Naive thymus-derived CD4-positive, alpha-beta T cell (primary cell): ENCODE measurements at regions not wholly inside any gene's neighbourhood (a gene's known extent, or its start where the extent isn't known, plus 50 kb on each side); places are given as distances from the start of the nearest gene placed in this dataset.

Experiments
- ATAC-seq: fragments of 150-1000 bp; cut with Tn5 transposase; 2 replicates; pipeline ENCODE4 v1.10.0; 2021; ENCODE audit warnings: mild to moderate bottlenecking, moderate library complexity
- CTCF ChIA-PET: fragments of 350-600 bp; sonication (Branson Sonifier 250); formaldehyde crosslinking; loops from one replicate; lab custom pipeline; 2021; ENCODE audit warnings: antibody characterized with exemption; lab: Charles Lee
- POLR2A ChIA-PET: fragments of 350-600 bp; sonication (Branson Sonifier 250); formaldehyde crosslinking; loops from one replicate; lab custom pipeline; 2021; ENCODE audit warnings: antibody characterized with exemption, inconsistent platforms; lab: Charles Lee
- DNase-seq, 9 donors: peaks; one replicate each; pipeline versions ENCODE4 v3.0.0 to v3.0.0-alpha.2; 2020 to 2022; ENCODE audit warnings: mixed read lengths in 1 of 9
- H3K27ac ChIP-seq: one replicate; pipeline ENCODE4 v1.7.0; 2013; ENCODE audit warnings: mild to moderate bottlenecking, low read depth, low read length, moderate library complexity
- H3K27me3 ChIP-seq, 2 donors: one replicate each; pipeline ENCODE4 v1.7.0; 2013; ENCODE audit warnings: low read length in 2 of 2, mild to moderate bottlenecking in 2 of 2, moderate library complexity in 2 of 2; ENCODE audit not compliant: control insufficient read depth in 2 of 2, insufficient read depth in 2 of 2
- H3K36me3 ChIP-seq, 3 experiments: 1 replicate in 2 of 3; 2 replicates in 1 of 3; pipeline ENCODE4 v1.7.0; 2013; ENCODE audit warnings: low read length in 3 of 3, mild to moderate bottlenecking in 3 of 3, moderate library complexity in 1 of 3; ENCODE audit not compliant: insufficient read depth in 3 of 3, control insufficient read depth in 2 of 3
- H3K4me1 ChIP-seq, 2 donors: one replicate each; pipeline ENCODE4 v1.7.0; 2013; ENCODE audit warnings: low read length in 2 of 2, mild to moderate bottlenecking in 2 of 2, moderate library complexity in 1 of 2; ENCODE audit not compliant: control insufficient read depth in 2 of 2, insufficient read depth in 2 of 2
- H3K4me3 ChIP-seq: 2 replicates; pipeline ENCODE4 v1.7.0; 2013; ENCODE audit warnings: mild to moderate bottlenecking, low read length
- H3K9me3 ChIP-seq, 3 experiments: 1 replicate in 2 of 3; 2 replicates in 1 of 3; pipeline ENCODE4 v1.7.0; 2013; ENCODE audit warnings: low read length in 3 of 3; ENCODE audit not compliant: control insufficient read depth in 2 of 3
- H3K27ac Mint-ChIP-seq, 9 donors: one replicate each; pipeline ENCODE4 v1.8.0; 2020 to 2022; ENCODE audit warnings: mixed read lengths in 9 of 9, mild to moderate bottlenecking in 8 of 9, moderate library complexity in 5 of 9, inconsistent platforms in 2 of 9
- H3K27me3 Mint-ChIP-seq, 5 donors: one replicate each; pipeline ENCODE4 v1.8.0; 2021 to 2022; ENCODE audit warnings: mixed read lengths in 5 of 5, mild to moderate bottlenecking in 1 of 5
- H3K36me3 Mint-ChIP-seq, 5 donors: one replicate each; pipeline ENCODE4 v1.8.0; 2020 to 2022; ENCODE audit warnings: mixed read lengths in 5 of 5, mild to moderate bottlenecking in 3 of 5, inconsistent platforms in 1 of 5
- H3K4me1 Mint-ChIP-seq, 7 donors: one replicate each; pipeline ENCODE4 v1.8.0; 2020 to 2022; ENCODE audit warnings: mixed read lengths in 7 of 7, mild to moderate bottlenecking in 3 of 7, inconsistent platforms in 1 of 7
- H3K4me3 Mint-ChIP-seq, 10 donors: one replicate each; pipeline ENCODE4 v1.8.0; 2020 to 2022; ENCODE audit warnings: mild to moderate bottlenecking in 10 of 10, mixed read lengths in 10 of 10, moderate library complexity in 6 of 10, inconsistent platforms in 2 of 10
- H3K9me3 Mint-ChIP-seq, 11 donors: one replicate each; pipeline ENCODE4 v1.8.0; 2020 to 2022; ENCODE audit warnings: mixed read lengths in 11 of 11, mild to moderate bottlenecking in 4 of 11, inconsistent platforms in 1 of 11, moderate library complexity in 1 of 11
- intact Hi-C, 2 donors: fragments of 100-400 bp; cut with micrococcal nuclease; formaldehyde crosslinking; loops; one replicate each; pipeline ENCODE4 v1.15.1; 2023

- Mint-ChIP-seq H3K27me3 (peaks cover 0 to 2% (median 0%) of the 10 kb centered on the region in 5 donors), H3K4me3 (no peak overlapping the region), H3K4me1 (peaks cover 6 to 39% (median 35%) of the 10 kb centered on the region in 7 donors), H3K36me3 (peaks cover 0 to 18% (median 0%) of the 10 kb centered on the region in 5 donors), H3K9me3 (peaks cover 0 to 14% (median 4%) of the 10 kb centered on the region in 11 donors), H3K27ac (no peak overlapping the region)
- no peak for DNase-seq
- CTCF ChIA-PET = interaction anchor here (0.9 kb wide), 1 partner anchor 23 kb away, joined by 3 read pairs; no protein-coding TSS in a partner anchor
- intact Hi-C loops = no loop called here
- POLR2A ChIA-PET = interaction anchor here (0.6 to 8.5 kb wide), 4 partner anchors 18 to 94 kb away, joined by 3 to 115 read pairs (median 35); partner anchors contain the start of gene KLF12
- Histone ChIP-seq H3K4me1 (peaks cover 0 to 17% of the 10 kb centered on the region in 2 donors), H3K4me3 (no peak overlapping the region), H3K27me3 (no peaks in the 10 kb centered on the region), H3K36me3 (no peaks in the 10 kb centered on the region), H3K9me3 (no peaks in the 10 kb centered on the region), H3K27ac (no peak overlapping the region)
- ATAC-seq = no peak
Measured at GRCh38 chr13:74227476-74228158, 93.4 kb upstream of the KLF12 start.

GRCh38 chr13:74226791-74227475, 92.7 kb upstream of the KLF12 start:
- Histone ChIP-seq H3K4me3 (no peak overlapping the region), H3K27me3 (no peaks in the 10 kb centered on the region), H3K9me3 (no peaks in the 10 kb centered on the region), H3K36me3 (no peaks in the 10 kb centered on the region), H3K27ac (no peak overlapping the region), H3K4me1 (peaks cover 0 to 14% of the 10 kb centered on the region in 2 donors)
- peaks cover 0 to 14% (median 4%) of the 10 kb centered on the region in 11 donors for H3K9me3 Mint-ChIP-seq
- intact Hi-C loops = no loop called here
- POLR2A ChIA-PET = interaction anchor here (1.2 kb wide), 1 partner anchor 72 kb away, joined by 3 read pairs; no protein-coding TSS in a partner anchor
- CTCF ChIA-PET = no interaction called here
- H3K4me1 Mint-ChIP-seq = peaks cover 5 to 32% (median 29%) of the 10 kb centered on the region in 7 donors
- ATAC-seq = no peak
- peaks cover 0 to 2% (median 0%) of the 10 kb centered on the region in 5 donors for H3K27me3 Mint-ChIP-seq
- peaks cover 0 to 18% (median 0%) of the 10 kb centered on the region in 5 donors for H3K36me3 Mint-ChIP-seq
- DNase-seq = no peak
- H3K27ac Mint-ChIP-seq = no peak overlapping the region
- H3K4me3 Mint-ChIP-seq = no peak overlapping the region

- Histone ChIP-seq H3K27ac (no peak overlapping the region), H3K4me1 (no peaks in the 10 kb centered on the region), H3K4me3 (no peak overlapping the region), H3K27me3 (no peaks in the 10 kb centered on the region), H3K9me3 (no peaks in the 10 kb centered on the region), H3K36me3 (no peaks in the 10 kb centered on the region)
- POLR2A ChIA-PET = no interaction called here
- intact Hi-C loops = no loop called here
- CTCF ChIA-PET = interaction anchor here (1.7 kb wide), 1 partner anchor 11 kb away, joined by 4 read pairs; no protein-coding TSS in a partner anchor
- Mint-ChIP-seq H3K27me3 (peaks cover 0 to 12% (median 0%) of the 10 kb centered on the region in 5 donors), H3K36me3 (no peaks in the 10 kb centered on the region), H3K27ac (no peak overlapping the region), H3K4me3 (no peak overlapping the region), H3K4me1 (peaks cover 0 to 9% (median 0%) of the 10 kb centered on the region in 7 donors), H3K9me3 (peaks cover 0 to 4% (median 0%) of the 10 kb centered on the region in 11 donors)
- DNase-seq = no peak
- ATAC-seq = no peak
Measured at GRCh38 chr13:74221752-74222151, 87.5 kb upstream of the KLF12 start.

- no peaks in the 10 kb centered on the region for H3K36me3 Mint-ChIP-seq
- no peak for DNase-seq
- no peak overlapping the region for H3K4me3 ChIP-seq
- no peak overlapping the region for H3K4me3 Mint-ChIP-seq
- no peak overlapping the region for H3K27ac ChIP-seq
- no peaks in the 10 kb centered on the region for H3K36me3 ChIP-seq
- no peaks in the 10 kb centered on the region for H3K9me3 ChIP-seq
- CTCF ChIA-PET = interaction anchor here (1.4 kb wide), 1 partner anchor 67 kb away, joined by 3 read pairs; no protein-coding TSS in a partner anchor
- no peaks in the 10 kb centered on the region for H3K4me1 ChIP-seq
- peaks cover 0 to 4% (median 0%) of the 10 kb centered on the region in 11 donors for H3K9me3 Mint-ChIP-seq
- H3K4me1 Mint-ChIP-seq = peaks cover 0 to 13% (median 4%) of the 10 kb centered on the region in 7 donors
- H3K27me3 Mint-ChIP-seq = peaks cover 0 to 12% (median 0%) of the 10 kb centered on the region in 5 donors
- no peak overlapping the region for H3K27ac Mint-ChIP-seq
- POLR2A ChIA-PET = interaction anchor here (1.0 to 1.4 kb wide), 3 partner anchors 11 to 67 kb away, joined by 3 to 6 read pairs (median 3); no protein-coding TSS in a partner anchor
- intact Hi-C loops = no loop called here
- ATAC-seq = no peak
- H3K27me3 ChIP-seq = no peaks in the 10 kb centered on the region
Measured at GRCh38 chr13:74219566-74219965, 85.4 kb upstream of the KLF12 start.

DNA sequence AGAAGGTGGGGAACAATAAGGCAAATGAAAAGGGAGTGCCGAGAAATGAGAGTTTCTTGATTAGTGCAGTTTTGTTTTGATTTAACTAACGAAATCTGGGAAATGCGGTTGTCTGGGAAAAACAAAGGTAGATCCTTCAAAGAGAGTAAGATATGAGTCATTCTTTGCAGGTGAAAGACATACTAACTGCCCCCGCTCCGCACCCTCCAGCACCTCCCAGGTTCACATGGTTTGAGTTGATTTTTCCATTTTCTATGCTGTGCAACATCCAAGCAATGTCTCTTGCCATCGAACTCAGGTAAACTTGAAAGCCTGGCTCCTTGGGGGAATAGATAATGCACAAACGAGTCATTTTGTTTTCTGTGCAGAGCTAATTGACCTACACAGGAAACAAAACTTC, 84.1 kb upstream of the KLF12 start:
- peaks cover 0 to 18% (median 6%) of the 10 kb centered on the region in 7 donors for H3K4me1 Mint-ChIP-seq
- H3K27ac ChIP-seq = no peak overlapping the region
- H3K27me3 Mint-ChIP-seq = peaks cover 0 to 12% (median 0%) of the 10 kb centered on the region in 5 donors
- POLR2A ChIA-PET = interaction anchor here (0.6 to 1.2 kb wide), 4 partner anchors 10 to 85 kb away, joined by 3 to 5 read pairs (median 4); no protein-coding TSS in a partner anchor
- no peaks in the 10 kb centered on the region for H3K36me3 ChIP-seq
- DNase-seq (no peak), ATAC-seq (no peak)
- CTCF ChIA-PET = no interaction called here
- no peaks in the 10 kb centered on the region for H3K36me3 Mint-ChIP-seq
- peaks cover 0 to 4% (median 0%) of the 10 kb centered on the region in 11 donors for H3K9me3 Mint-ChIP-seq
- no peak overlapping the region for H3K4me3 ChIP-seq
- peak overlapping the region in 2 of 10 donors; percentile 23 to 39 for H3K4me3 Mint-ChIP-seq
- H3K9me3 ChIP-seq = no peaks in the 10 kb centered on the region
- peak overlapping the region in 1 of 9 donors; percentile 65 for H3K27ac Mint-ChIP-seq
- no peaks in the 10 kb centered on the region for H3K27me3 ChIP-seq
- intact Hi-C loops = no loop called here
- H3K4me1 ChIP-seq = no peaks in the 10 kb centered on the region

- H3K36me3 Mint-ChIP-seq = no peaks in the 10 kb centered on the region
- H3K9me3 Mint-ChIP-seq = peaks cover 0 to 4% (median 0%) of the 10 kb centered on the region in 11 donors
- no peak for DNase-seq
- no peak for ATAC-seq
- no peaks in the 10 kb centered on the region for H3K9me3 ChIP-seq
- H3K4me3 Mint-ChIP-seq = peak overlapping the region in 1 of 10 donors; percentile 13
- H3K4me3 ChIP-seq = no peak overlapping the region
- peaks cover 0 to 18% (median 6%) of the 10 kb centered on the region in 7 donors for H3K4me1 Mint-ChIP-seq
- H3K27me3 Mint-ChIP-seq = peaks cover 0 to 12% (median 0%) of the 10 kb centered on the region in 5 donors
- H3K36me3 ChIP-seq = no peaks in the 10 kb centered on the region
- CTCF ChIA-PET = no interaction called here
- no peaks in the 10 kb centered on the region for H3K27me3 ChIP-seq
- intact Hi-C loops = no loop called here
- peak overlapping the region in 2 of 9 donors; percentile 26 to 65 for H3K27ac Mint-ChIP-seq
- POLR2A ChIA-PET = interaction anchor here (0.6 to 1.2 kb wide), 3 partner anchors 17 to 84 kb away, joined by 3 to 4 read pairs (median 3); no protein-coding TSS in a partner anchor
- no peak overlapping the region for H3K27ac ChIP-seq
- H3K4me1 ChIP-seq = no peaks in the 10 kb centered on the region
Measured at GRCh38 chr13:74217811-74218210, 83.6 kb upstream of the KLF12 start.
